ENCODE measurements at regions not wholly inside any gene's neighbourhood (a gene's known extent, or its start where the extent isn't known, plus 50 kb on each side); places are given as distances from the start of the nearest gene placed in this dataset.
A peak's percentile ranks its signal among the peaks of the same experiment; 100 is the strongest.
"Not testable (repeated sequence)": the region's sequence is repeated elsewhere in the genome, so short reads cannot be mapped to it uniquely, and the experiment has no call there.

DNA sequence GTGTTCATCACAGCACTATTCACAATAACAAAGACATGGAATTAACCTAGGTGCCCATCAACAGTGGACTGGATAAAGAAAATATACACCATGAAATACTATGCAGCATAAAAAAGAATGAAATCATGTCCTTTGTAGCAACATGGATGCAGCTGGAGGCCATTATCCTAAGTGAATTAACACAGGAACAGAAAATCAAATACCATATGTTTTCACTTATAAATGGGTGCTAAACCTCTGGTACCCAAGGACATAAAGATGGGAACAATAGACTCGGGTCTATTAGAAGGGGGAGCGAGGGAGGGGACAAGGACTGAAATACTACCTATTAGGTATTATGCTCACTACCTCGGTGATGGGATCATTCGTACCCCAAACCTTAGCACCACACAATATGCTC, 66.4 kb upstream of the PTPN13 start:
- not testable (repeated sequence) for DNase-seq

DNA sequence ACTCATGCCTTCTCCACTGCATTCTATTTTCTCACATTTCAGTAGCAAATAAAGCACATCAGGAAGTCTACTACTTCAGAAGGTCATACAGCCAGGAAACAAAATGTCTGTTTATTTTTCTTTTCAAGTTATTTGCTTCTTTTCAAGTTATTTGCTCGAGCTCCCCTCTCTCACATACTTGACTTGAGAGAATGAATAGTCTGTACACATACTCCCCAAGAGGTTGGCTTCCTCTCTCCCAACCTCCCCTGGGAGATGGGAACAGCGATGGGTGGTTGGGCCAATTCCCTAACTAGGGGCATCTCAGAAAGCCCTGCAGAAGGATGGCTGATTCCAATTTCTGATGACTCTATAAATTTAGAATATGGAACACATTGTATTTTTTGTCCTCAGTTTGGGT, 64.7 kb upstream of the PTPN13 start:
- no peak for DNase-seq

DNA sequence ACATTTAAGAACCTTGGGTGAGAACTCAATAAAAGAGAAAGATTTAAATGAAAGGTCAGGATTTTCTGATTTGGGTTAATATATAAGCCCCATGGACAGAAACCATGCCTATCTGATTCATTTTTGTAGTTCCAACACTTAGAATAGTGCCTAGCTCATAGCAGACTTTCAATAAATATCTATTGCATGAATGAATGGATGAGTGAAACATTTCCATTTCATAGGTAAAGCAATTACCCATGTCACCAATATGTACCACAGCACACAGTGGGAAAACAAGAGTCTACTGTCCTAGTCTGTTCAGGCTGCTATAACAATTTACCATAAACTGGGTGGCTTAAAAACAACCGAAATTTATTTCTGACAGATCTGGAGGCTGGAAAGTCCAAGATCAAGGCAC, 63.9 kb upstream of the PTPN13 start:
- DNase-seq: no peak

DNA sequence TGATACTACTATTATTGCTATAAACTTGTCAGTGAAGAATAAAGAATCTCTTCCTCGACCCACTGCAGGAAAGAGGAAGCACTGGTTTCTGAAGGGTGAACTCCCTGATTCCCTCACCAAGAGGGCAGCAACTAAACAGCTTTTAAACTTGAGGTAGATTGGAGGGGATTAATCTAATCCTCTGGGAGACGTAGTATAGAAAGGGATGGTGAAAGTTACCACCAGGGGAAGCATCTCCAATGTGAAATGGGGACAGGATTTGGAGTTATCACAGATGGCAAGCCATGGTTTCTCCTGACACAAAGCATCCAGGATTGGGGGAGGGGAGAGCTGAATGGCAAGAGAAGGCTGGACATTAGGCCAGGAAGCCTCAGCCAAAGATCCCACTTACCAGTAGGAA, 62.7 kb upstream of the PTPN13 start:
- no peak for DNase-seq

GRCh38 chr4:86532851-86533250, 61.3 kb upstream of the PTPN13 start:
- no peak for DNase-seq

- peak; percentile 27 for DNase-seq
Observed at GRCh38 chr4:86536151-86536550, 58.0 kb upstream of the PTPN13 start.

DNA sequence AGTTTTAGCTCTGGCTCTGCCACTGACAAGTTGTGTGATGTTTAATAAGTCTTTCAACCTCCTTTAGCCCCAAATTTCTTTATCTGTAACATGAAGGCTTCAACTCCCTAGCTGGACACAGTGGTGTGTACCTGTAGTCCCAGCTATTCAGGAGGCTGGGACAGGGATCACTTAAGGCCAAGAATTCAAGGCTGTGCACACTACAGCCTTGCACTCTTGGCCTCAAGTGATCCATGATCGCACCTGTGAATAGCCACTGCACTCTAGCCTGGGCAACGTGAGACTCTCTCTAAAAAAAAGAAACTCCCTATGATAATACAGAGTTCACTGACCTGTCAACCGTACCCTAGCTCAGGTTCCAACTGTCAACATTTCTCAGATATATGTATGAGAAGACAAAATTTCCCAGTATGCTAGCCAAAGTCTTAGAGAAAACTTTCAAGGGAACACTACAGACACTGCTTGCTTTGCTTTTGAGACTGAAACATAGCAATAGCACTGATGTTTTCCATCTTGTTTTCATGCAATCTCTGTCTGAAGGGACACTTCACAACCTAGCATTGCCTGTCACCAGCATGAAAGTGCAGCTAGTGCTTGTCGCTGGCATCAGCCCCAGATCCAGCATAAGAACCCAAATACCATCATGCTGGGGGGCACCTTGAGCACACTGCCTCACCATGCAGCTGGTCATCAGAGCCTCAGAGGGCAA, 51.6 kb upstream of the PTPN13 start:
- DNase-seq: no peak

- no peak for DNase-seq
Observed at GRCh38 chr4:86543080-86543479, 51.0 kb upstream of the PTPN13 start.

DNA sequence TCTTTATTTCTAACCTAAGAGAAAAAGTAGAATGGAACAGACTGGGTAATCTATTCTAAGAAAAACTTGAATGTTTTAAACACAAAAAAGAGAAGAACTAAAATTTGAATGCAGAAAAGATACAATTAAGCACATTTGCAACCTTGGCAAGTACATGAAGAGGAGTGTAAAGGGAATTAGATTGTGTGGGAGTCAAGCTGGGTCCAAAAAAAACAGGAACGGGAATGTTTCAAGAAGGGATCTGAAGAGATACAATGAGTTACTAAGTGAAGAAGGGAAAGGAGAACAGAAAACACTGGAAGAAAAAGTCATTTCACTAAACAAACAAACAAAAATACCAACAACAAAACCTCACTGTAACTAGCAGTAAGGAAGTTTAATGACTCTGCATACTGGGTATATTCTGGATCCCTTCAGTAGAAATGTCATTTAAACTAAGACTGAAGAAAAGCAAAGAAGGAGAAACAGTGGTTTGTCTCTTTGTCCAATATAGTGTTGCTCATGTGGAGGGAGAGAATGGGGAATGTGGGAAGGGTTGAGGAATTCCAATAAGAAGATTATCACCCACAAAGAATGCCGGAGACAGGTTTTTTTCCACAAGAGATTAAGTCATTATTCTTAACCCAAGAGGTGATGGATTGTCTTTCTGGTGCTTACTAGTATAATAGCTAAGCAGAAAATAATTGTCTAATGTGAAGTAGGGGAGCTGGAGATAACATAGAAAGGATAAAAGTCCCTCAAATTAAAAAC, 50.4 kb upstream of the PTPN13 start:
- DNase-seq: no peak

GRCh38 chr4:86544310-86544966, 49.7 kb upstream of the PTPN13 start:
- DNase-seq: no peak

Measured in left kidney (tissue), 1 donor.